NCI-H69 (cell line): ENCODE measurements at regions not wholly inside any gene's neighbourhood (a gene's known extent, or its start where the extent isn't known, plus 50 kb on each side); places are given as distances from the start of the nearest gene placed in this dataset.

Experiments
- DNase-seq: peaks from one replicate; lab custom pipeline; 2025; lab: John Stamatoyannopoulos, UW

DNA sequence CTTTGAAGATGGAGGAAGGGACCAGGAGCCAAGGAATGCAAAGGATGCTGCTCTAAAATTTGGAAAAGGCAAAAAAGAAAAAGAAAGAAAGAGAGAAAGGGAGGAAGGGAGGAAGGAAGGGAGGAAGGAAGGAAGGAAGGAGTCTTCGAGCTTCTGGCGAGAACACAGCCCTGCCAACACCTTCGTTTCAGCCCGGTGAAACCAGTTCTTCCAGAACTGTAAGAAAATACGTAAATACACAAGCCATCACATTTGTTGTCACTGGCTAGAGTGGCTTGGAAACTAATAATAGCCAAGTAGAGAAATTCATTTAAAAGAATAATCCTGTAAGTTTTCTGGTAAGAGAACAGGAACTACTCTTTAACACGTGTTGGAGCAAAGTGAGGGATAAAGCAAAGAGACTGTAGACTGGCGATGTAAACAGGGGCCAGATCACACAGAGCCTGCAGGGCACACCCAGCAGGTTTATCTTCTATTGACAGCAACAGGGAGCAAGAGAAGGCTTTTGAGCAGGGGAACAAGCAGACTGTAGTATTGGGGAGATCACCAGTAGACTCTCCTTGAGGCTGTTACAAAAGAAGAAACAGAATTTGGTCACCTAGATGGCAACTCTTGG is 188.7 kb upstream of the MPHOSPH6 start:
- no peak for DNase-seq

DNA sequence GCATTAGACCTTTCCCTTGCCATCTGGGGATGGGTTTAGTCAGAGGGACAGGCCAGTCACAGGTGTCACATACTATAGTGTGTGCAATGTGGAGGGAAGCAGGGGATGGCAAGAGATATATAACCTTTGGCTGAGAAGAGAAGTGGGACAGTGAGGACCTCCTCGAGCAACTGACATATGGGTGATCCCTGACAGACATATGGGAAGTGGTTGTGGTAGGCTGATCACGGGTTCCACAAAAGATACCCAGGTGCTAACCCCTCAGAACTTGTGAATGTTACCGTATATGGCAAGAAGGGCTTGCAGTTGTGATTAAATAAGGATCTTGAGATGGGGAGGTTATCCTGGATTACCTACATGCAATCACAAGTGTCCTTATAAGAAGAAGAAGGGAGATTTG is 188.1 kb upstream of the MPHOSPH6 start:
- no peak for DNase-seq

DNA sequence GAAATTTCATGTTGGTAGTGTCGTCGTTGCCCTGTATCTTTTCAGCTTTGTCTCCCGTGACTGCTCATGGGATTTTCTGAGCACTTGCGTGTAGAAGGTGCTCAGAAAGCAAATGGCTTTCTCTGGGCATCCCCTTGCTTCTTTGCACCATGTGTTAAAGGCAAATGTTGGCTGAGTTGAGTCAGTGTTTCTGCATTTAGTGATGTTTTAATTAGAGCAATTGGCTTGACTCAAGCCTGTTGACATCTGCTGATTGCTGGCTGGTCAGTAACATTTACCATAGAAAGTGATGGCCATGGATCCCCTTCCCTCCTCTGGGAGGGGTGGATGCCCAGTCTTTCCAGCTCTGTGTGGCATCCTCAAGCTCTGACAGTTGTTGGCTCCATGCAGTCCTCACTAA is 187.2 kb upstream of the MPHOSPH6 start:
- no peak for DNase-seq

GRCh38 chr16:82350560-82350959 is 180.5 kb upstream of the MPHOSPH6 start:
- no peak for DNase-seq

- DNase-seq, result no peak
Observed at GRCh38 chr16:82345318-82345717, 175.3 kb upstream of the MPHOSPH6 start.

DNA sequence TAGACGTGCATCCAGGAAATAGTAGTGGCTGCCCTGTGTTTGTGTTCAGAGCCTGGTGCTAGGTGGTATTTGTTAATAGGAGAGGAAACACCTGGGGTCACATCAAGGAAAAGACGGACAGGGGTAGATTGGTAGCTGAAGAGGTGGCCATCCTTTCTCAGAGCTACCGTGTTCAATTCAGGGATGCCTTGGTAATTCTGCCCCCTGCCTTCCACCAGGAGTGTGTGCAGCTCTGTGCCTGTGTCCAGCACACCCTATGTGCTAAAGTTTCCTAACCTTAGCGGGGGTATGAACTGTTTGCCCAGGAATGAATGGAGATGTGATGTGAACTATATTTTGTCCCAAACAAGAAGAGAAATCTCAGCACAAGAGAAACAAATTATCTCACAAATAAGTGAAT is 174.1 kb upstream of the MPHOSPH6 start:
- DNase-seq, result peak; percentile 33

DNA sequence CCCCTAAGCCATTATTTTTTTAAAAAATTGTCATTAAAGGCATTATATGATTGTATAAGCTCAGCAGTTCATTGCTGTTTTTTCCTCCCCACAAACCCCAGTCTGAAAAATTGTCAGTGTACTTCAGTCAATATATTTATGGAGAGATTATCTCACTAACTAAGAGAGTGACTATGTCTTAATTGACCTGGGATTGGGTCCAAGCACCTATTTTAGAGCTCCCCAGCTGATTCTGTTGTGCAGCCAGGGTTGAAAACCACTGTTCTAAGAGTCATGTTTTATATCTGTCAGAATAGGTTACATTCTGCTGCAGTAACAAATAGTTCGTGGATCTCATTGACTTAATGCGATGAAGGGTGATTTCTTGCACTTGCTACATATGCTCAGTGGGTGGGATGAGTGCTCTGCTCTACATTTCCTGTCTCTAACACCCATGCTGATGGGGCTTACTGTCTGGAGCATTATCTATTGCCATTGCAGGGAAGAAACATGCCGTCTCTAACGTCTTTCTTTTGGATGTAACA is 171.2 kb upstream of the MPHOSPH6 start:
- DNase-seq, result no peak

GRCh38 chr16:82340531-82340930 is 170.5 kb upstream of the MPHOSPH6 start:
- DNase-seq, result no peak

DNA sequence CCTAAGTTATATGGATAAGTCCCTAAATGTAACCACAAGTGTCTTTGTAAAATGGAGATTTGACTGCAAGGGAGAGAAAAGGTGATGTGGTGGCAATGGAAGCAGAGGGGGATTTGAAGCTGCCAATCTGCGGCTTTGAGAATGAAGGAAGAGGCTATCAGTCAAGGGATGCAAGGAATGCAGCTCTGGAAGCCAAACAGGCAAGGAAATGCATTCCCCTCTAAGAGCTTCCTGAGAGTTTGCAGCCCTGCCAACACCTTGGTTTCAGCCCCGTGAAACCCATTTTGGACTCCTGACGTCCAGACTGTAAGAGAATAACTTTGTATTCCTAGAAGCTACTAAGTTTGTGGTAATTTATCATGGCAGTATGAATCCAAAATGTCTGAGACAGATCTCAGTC is 167.3 kb upstream of the MPHOSPH6 start:
- DNase-seq, result no peak

DNA sequence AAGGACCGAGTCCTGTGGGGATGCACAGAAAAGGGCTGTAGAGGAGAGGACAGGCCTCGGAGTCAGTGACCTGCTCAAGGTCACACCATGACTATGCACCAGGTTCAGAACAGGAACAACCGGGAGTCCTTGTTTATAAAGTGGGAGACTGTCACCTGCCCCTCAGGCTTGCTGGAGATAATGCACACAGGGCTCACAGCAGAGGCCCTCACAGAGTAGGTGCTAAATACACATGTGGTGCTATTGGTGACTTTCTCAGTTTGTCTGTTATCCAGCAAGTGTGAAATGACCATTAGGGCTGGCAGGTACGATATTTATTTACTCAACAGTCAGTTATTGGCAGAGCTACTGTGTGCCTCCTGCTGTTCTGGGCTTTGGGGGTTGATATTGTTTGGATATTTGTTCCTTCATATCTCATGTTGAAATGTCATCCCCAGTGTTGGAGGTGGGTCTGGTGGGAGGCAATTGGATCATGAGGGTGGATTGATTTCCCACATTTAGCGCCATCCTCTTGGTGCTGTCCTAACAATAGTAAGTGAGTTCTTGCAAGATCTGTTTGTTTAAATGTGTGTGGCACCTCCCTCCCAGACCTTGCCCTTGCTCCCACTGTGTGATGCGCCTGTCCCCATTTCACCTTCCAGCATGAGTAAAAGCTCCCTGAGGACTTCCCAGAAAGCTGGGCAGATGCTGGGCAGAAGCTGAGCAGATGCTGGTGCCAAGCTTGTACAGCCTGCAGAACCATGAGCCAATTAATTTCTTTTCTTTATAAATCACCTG is 162.1 kb upstream of the MPHOSPH6 start:
- peak; percentile 48 for DNase-seq

GRCh38 chr16:82331397-82331796 is 161.4 kb upstream of the MPHOSPH6 start:
- peak; percentile 7 for DNase-seq

DNA sequence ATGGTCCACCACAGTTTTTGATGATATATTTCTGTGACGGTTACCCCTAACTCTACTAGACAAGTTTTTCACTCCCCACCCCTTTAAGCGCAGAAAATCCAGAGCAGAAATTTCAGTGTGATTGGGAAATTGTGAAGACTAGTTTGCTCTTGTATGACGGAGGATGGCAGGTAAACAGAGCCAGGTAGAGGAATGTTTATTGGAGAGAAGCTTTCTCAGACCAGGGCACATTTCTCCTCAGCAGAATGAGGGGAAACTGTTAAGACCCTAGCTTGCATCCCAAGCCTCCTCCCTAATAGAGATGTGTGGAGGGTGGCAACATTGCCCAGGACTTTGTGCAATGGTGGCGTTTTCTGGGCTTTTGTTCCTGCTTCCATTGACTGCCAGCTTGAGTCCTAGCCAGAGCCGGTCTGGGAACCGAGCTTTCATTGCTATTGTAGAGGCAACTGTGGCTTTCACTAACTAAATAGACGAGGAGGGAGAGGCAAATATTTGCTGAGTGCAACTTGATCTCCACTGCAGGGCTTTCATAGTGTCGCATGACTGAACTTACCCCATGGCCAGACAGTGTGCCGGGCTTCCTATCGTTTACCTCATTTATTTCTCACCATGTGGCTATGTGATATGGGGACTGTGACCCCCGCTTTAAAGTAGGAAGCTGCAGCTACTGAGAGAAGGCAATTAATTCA is 159.6 kb upstream of the MPHOSPH6 start:
- peak; percentile 93 for DNase-seq

DNA sequence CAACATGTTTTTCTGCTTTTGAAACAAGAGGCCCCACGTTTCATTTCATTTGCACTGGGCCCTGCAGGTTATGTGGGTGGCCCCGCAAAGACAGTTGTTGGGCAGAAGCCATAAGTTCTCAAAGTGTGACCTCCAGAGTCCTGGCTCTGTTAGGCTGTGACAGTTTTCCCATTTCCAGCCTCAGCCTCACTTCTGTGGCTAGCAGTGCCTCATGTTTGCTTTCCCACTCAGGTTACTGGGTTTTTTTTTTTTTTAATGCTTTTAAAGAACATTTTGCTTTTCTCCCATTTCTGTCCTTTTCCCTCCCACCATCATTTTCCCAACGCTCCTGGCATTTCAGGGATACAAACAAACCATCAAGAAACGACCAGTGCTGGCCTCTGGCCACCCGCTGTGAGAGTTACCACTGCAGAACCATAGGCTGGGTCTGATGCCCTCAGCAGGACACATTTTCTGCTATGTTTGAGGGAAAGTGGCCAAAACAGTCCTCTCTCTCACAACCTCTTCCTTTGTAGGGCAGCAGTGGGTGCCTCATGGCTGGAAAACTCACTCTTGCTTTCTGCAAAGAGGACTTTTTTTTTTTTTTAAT is 159.0 kb upstream of the MPHOSPH6 start:
- DNase-seq, result peak; percentile 70

- no peak for DNase-seq
Observed at GRCh38 chr16:82323171-82323570, 153.1 kb upstream of the MPHOSPH6 start.

GRCh38 chr16:82322177-82322576 is 152.2 kb upstream of the MPHOSPH6 start:
- no peak for DNase-seq

DNA sequence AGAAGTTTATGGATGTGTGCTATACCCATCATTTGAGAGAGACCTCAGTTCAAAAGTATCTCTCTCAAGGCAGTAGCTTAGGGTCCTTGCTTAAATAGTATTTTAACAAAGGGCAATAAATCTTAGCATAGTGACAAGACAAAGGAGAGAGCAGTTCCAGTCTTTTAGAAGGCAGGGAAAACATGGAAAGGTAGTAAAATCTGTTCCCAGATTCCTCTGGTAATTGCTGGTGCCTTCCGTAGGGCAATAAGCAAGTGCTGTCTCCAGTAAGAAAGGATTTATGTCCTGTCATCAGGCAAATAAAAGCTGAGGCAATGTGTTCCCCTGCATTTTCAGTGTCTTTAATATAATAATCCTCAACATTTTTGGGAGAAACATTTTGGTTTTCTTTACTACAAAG is 149.0 kb upstream of the MPHOSPH6 start:
- DNase-seq, result no peak

GRCh38 chr16:82317411-82318167 is 147.6 kb upstream of the MPHOSPH6 start:
- no peak for DNase-seq

DNA sequence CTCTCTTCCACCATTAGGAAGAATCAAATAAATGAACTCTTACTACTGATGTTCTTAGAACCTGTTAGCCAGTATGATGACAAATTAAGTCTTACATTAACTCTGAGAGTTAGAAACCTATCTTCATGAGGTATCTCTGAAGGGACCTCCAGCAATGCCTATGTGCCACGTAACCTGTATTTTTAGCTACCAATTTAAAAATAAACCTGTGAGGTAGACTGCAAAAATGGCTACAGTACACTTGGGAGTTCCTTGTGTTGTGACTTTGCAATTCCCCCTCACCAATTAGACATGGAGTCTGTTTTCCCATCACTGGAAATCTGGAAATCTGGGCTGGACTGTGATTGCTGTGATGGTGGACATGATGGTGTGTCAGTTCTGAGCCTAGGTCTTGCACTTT is 143.7 kb upstream of the MPHOSPH6 start:
- DNase-seq, result no peak

DNA sequence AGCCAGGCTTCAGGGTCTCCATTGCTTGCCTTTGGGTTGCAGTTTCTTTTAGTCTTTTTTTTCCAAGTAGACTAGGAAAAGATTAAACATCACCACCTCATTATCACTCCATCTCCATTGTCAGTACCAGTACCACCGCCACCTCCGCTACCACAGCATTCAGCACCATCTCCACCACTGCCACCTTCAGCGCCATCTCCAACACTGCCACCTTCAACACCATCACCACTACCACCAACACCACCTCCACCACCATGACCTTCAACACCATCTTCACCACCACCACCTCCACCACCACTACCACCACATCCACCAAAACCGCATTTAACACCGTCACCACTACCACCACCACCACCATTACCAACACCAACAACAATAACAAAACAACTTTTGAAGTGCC is 141.5 kb upstream of the MPHOSPH6 start:
- no peak for DNase-seq

GRCh38 chr16:82302042-82302727 is 132.2 kb upstream of the MPHOSPH6 start:
- DNase-seq, result no peak

DNA sequence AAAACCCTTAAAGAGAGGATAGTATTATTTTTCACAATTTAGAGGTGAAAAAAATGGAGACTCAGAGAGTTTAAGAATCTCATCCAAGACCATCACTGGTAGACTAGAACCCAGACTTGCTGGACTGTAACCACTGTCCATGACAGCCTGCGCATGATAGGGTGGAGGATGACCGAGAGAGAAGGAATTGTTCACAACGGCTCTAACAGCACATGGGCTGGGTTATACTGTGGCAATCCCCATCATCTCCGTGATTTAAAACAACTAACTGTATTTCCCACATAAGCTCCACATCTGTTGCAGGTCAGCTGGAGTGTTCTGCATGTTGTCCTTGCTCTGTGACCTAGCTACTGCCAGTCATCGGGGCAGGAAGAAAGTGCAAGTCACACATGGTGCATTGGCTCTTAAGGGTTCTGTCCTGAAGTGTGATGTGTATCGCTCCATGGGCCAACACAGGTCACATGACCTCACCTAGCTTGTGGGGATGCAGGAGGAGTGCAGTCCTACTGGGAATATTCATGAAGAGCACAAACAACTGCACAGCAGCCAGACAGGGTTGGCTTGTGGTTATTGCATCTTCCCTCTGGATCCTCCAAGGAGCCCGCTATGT is 131.2 kb upstream of the MPHOSPH6 start:
- no peak for DNase-seq
